ENCODE measurements at regions not wholly inside any gene's neighbourhood (a gene's known extent, or its start where the extent isn't known, plus 50 kb on each side); places are given as distances from the start of the nearest gene placed in this dataset.

GRCh38 chr2:49298230-49298629, 143.9 kb upstream of the FSHR start:
- DNase-seq = no peak

DNA sequence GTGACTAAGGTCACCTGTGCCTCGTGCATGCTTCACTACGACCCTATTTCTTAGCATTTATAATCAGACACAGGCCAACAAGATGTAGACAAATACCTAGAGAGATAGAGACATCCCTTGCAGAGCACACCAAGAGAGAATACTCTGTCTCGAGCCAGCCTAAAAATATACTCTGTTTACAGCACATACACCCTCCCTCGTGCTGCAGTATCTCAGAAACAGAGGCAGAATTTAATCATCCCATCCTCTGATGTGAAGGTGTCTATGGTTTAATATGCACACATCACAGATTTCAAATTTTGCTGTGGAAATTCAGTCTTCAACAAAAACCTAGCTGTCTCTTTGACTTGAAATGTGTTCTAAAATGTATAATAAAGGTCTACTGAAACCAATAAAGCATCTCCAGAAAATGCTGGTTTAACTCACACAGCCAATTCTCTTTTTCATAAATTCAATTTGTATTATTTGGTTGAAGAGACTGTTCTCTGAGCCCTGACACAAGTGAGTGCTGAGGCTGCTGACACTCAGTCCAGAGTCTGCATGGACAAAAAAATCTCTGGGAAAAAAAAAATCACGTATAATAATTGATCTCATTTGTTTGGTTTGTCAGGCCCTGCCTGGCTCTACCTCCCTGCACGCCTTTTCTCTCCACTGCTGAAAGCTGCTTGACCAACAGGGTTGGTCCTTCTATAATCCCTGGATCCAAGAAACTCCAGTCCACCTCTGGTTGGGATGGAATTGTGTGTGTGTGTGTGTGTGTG, 142.0 kb upstream of the FSHR start:
- DNase-seq = no peak

GRCh38 chr2:49294225-49294624, 139.9 kb upstream of the FSHR start:
- no peak for DNase-seq

DNA sequence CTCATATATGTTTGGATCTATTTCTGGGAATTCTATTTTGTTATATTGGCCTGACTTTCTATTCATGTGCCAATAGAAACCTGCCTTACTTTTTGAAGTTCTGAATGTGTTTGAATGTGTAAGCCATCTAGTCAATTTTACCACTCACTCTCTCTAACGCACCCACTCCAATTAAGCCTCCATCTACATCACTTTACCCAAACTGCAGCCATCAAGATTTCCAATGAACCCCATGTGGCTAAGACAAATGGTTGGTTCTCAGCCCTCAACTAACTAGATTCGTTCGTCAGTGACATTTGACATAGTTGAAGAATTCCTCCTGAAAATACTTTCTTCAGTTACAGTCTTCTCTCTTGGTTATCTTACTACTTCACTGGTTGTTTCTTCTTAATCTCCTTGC, 137.3 kb upstream of the FSHR start:
- no peak for DNase-seq

GRCh38 chr2:49289711-49290110, 135.4 kb upstream of the FSHR start:
- DNase-seq = no peak

DNA sequence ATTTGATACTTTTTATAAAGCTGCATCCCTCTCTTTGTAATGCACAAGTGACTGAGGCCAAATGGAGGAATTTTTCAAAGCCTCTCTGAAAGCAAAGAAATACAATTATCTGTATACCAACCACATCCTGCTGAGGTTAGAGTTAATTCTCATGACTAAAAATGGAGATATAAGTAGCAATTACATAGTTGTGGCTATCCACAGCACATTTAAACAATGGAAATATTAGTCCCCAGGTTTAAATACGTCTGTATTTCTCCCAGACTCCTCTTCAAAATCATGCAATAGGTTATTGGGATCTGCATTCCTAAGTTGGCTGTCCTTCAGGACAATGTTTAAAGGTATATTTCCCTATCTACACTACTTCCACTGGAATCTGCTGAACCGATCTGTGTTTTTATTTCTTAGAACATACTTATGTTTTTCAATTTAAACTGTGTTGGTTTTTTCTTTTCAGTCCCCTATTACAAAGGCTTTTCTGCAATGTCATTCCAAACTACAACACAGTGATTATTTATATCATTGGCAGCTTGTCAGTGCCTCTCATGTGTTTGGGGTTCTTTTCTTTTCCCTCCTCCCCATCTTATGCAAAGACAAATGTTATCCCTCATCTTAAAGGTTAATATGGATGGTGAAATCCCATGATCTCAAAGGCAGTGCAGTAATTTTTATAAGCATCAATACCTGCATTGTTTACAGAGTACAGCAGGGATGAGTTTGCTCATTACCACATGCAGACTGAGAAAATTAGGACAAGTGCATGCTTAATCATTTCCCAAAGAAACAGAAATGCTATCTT, 134.8 kb upstream of the FSHR start:
- no peak for DNase-seq

- no peak for DNase-seq
These were observed 133.9 kb upstream of the FSHR start for GRCh38 chr2:49288113-49288705.

- DNase-seq = no peak
These were observed 132.4 kb upstream of the FSHR start for GRCh38 chr2:49286726-49287125.

DNA sequence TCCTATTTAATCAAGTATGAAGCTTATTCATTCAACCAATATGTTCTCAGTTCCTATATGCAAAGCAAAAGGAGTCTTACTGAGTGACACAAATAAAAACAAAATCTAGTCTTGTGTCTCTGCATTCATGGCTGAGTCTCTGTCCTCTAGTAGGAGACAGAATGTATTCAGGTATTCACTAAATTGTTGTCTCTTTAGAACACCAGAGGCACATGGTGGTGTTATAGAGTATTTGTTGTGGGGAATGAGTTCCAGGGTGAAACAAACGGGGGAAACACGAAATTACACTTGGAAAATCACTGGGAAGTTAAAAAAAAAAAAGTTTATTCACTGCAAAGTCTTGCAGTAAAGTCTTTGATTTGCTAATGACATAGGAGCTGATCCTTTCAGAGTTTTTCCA, 131.7 kb upstream of the FSHR start:
- DNase-seq = no peak

GRCh38 chr2:49278561-49278960, 124.2 kb upstream of the FSHR start:
- no peak for DNase-seq

DNA sequence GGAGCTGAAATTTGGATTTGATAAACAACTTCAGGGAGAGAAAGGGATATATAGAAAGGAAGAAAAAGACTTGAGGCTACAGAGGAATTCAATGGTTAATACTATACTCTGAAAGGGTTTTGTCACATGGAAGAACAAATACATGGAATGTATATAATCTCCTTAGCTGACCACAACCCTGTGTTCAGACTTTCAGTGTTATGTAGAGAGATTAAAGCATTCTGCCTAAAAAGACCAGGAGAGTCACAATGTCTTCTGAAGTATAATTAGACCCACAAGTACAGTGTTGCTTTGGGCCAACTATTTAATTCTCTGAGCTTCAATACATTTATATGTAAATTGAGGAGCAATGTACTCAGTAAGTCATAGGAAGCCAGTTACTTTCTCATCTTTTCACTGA, 123.8 kb upstream of the FSHR start:
- DNase-seq = no peak

DNA sequence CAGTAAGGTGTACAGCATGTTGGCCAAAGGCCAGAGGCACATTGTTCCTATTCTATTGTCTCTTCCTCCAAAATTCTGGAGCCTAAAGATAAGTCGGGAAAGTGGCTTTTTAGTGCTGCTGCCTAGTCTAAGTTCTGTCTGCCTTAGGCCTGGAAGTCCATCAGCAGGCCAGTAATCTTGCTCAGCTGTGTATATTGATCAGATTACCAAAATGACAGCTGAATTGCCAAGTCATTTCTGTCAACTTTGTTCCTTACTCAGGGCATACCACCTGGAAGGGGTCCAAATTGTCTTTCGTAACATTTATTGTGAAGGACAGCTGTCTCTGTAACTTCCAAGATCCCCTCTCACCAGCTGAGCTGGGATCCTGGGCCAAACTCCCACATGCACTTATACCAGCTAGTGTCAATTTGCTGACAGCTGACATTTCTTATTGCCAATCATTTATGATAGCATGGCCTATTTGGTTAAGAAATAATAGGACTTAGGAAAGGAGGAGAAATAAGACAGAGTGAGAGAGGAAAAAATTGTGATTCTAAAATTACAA, 116.8 kb upstream of the FSHR start:
- DNase-seq = no peak

DNA sequence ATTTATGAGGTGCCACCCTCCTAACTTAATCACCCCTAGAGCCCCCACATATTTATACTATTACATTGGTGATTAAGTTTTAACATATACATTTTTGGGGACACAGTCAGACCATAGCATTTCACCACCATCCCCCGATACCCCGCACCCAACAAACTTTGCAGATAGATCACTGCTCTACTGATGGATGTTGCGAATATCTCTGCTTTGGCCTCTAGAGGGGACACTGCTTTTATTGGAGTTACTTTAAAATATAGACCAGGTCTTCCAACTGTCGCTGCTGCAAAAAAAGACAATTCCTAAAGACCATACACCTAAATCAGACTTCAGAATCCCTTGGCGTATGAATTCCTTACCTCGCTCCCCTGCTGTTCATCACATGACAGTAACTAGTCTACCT, 115.8 kb upstream of the FSHR start:
- DNase-seq = no peak

GRCh38 chr2:49265471-49265870, 111.2 kb upstream of the FSHR start:
- DNase-seq = no peak

DNA sequence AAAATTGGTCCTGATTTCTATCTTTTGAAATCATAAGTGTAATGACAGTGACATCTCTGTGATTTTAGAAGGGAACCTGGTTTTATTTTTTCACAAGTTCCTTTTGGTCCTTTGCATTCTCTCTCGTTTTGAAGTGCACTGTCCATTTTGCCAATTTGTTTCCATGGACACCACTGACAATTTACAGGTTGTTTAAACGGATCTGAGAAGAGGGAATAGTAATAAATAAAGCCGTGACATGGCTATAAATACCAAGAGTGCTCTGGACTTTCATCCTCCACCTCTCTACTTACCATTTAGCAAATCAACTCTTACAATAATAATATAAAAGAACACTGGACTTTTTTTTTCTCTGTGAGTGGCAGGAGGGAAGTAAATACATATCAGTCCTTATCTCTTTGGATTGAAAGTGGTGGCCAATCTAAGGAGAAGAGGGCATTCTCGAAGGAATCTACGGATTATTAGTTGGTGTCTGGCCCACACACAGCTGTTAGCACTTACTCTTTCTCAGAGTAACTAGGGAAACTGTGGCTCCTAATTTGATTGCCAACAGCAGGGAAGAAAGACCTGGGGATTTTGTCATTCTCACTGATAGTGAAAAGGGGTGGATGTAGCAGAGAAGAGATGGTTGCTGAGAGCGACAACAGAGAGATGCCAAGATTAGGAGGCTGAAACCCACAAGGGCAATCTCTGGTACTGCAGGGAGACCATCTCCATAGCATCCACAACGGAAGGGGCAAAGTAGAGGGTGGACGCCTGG, 108.7 kb upstream of the FSHR start:
- no peak for DNase-seq

DNA sequence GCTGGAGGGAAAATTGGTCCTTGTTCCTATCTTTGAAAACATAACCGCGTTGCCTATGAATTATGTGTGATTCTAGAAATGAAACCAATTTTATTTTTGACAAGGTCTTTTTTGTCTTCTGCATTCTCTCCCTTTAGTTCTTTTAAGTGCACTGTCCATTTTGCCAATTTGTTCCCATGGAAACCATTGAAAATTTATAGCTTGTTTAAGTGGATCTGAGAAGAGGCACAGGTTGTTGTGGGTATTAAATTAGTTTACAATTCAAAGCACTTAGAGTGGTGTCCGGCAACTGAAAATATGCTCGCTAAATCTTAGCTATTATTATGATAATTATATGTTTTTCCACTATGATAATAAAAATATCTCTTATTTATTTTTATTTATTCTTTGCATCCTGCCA, 107.5 kb upstream of the FSHR start:
- DNase-seq = no peak

GRCh38 chr2:49260979-49261538, 106.7 kb upstream of the FSHR start:
- DNase-seq = no peak

DNA sequence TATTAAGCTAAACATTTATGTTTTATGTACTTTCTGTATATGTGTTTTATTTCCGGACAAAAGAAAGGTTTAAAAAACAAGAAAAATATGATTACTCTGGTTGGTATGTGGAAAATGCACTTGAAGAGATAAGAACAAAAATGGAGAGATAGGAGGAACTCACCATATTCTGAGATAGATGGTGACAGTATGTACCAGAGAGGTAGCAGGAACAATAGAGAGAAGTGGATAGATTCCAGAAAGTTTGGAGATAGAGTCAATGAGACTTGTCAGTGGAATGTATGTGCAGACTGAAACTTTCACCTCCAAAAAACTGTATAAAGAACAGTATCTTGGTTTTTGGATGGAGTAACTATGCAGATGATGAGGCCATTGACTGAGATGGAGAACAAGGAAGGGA, 105.6 kb upstream of the FSHR start:
- no peak for DNase-seq

DNA sequence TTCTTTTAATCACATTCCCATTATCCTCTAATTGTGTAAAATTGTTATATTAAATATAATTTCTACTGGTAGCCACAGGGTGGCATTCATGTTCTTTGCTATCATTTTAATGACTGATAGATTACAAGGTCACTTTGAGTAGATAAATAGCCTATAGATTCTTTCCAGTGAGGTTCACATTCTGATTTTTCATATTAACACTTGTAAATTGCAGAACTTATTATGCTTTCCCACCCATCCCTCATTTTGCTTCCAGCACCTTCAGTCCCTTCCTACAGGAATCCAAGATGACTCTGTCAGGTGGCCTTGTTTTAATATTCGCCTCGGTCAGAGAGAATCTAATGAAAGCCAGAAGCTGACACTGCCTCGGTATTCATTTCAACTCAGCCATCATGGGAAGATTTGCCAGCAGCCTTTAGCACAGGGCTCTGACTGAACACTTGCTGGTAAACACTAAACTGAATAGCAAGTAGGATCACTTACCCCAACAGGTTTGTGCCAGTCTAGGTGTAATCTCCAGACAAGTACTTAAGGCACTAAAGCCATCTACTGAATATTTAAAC, 101.2 kb upstream of the FSHR start:
- no peak for DNase-seq

DNA sequence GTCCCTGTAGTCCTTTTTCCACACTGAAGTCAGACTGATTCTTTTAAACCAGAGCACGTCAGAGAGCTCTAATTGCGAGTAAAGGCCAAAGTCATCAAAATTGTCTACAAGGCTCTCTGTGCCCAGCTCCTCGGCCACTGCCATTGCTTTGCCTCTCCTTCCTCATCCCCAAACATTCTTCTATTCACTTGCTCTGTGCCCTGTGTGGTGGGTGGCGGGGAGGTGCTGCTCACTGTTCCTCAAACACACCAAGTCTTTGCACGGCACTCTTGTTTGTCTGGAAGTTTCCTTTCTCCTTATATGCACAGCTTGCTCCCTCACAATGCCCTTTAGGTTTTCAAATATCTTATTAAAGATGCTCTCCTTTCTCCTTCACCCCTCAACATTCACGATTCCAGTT, 100.1 kb upstream of the FSHR start:
- no peak for DNase-seq

DNA sequence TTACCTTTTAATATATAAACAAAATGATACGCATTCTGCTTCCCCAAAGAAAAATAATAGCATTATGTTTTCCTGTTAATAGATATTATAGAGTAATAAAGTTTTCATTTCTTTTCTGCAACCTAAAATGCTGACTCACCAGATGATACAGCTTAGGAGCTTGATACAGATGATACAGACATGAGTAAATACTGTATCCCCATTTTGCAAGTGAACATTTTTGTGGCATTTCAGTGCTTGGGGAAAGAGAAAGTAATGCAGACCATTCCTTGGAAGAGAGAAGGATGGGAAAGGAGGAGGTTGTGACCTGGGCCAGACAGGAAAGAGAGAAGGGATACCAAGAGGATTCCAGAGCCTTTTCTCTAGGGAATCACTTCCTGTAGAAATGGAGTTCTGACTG, 97.5 kb upstream of the FSHR start:
- DNase-seq = no peak

- DNase-seq = no peak
These were observed 96.9 kb upstream of the FSHR start for GRCh38 chr2:49251251-49251650.

Data from NCI-H2081 treated with DMSO at 0.1 percent for 48 hours (cell line).